Fibroblast of villous mesenchyme (primary cell): ENCODE measurements at regions not wholly inside any gene's neighbourhood (a gene's known extent, or its start where the extent isn't known, plus 50 kb on each side); places are given as distances from the start of the nearest gene placed in this dataset.

ENCODE experiments used
- DNase-seq: peaks from one replicate; pipeline ENCODE4 v3.0.0-alpha.2; 2010; ENCODE audit warnings: low read depth
- H3K4me3 ChIP-seq: 2 replicates; pipeline ENCODE4 v1.5.1; 2011; ENCODE audit warnings: low read depth, mild to moderate bottlenecking, low read length
- CTCF ChIP-seq: IDR thresholded peaks from 2 replicates; pipeline ENCODE4 v1.5.1; 2012; ENCODE audit warnings: low read depth, mild to moderate bottlenecking, low read length; ENCODE audit not compliant: insufficient read depth

- no peak for DNase-seq
- no peak overlapping the region for H3K4me3 ChIP-seq
- TF ChIP-seq CTCF, result no peak
Measured at GRCh38 chr16:17977260-17977659, 359.3 kb downstream of the NPIPA8 start.

DNA sequence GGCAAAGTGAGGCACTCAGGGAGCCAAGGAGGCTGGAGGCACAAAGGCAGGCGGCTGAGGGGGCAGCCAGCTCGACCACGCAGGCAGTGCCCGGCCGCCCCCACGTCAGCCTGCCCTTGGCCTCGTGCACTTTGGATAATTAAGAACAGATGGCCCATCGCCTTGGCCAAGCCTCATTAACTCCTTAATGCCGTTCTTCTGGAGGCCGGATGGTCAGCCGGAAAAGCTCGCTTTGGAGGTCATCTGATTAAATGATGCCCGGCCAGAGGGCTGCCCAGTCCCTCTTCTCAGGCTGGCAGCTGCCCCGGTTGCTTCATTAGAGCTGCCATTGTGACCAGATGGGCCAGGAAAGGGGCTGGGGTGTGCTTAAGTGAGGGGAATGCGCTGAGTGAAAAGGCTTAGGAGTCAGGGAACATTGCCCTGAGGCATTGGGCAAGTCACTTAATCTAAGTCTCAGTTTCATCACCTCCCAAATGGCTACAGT lies 364.0 kb downstream of the NPIPA8 start:
- no peak overlapping the region for H3K4me3 ChIP-seq
- TF ChIP-seq CTCF, result no peak
- no peak for DNase-seq

- H3K4me3 ChIP-seq, result no peak overlapping the region
- TF ChIP-seq CTCF, result no peak
- no peak for DNase-seq
Measured at GRCh38 chr16:17970816-17971331, 365.7 kb downstream of the NPIPA8 start.

- H3K4me3 ChIP-seq, result no peak overlapping the region
- no peak for DNase-seq
- no peak for TF ChIP-seq CTCF
Measured at GRCh38 chr16:17970157-17970765, 366.3 kb downstream of the NPIPA8 start.

GRCh38 chr16:17965133-17965900 lies 371.2 kb downstream of the NPIPA8 start:
- DNase-seq, result no peak
- H3K4me3 ChIP-seq, result no peak overlapping the region
- TF ChIP-seq CTCF, result no peak

DNA sequence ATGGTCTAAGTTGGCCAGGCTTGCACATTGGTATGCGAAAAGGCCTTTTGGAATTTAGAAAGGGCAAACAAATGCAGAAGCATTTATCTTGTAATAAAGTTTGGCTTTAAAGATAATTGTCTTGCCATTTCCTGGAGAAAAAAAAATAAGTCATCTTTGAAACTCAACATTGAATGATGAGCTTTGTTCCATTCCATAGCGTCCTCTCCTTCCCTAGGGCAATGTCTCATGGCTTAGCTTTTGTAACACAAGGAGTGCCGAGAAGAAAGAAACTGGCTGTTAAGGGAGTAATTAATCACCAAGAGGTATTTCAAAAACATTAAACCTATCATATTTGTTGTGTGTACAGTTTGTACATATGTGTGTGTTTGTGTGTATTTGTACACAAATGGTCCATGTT lies 372.3 kb downstream of the NPIPA8 start:
- DNase-seq, result no peak
- no peak overlapping the region for H3K4me3 ChIP-seq
- no peak for TF ChIP-seq CTCF
